SK-N-MC (cell line): ENCODE measurements at regions not wholly inside any gene's neighbourhood (a gene's known extent, or its start where the extent isn't known, plus 50 kb on each side); places are given as distances from the start of the nearest gene placed in this dataset.

Experiments used
- EZH2 ChIP-seq: fragments of 200-600 bp; sonication (generic); IDR thresholded peaks from one replicate; pipeline ENCODE4 v1.6.1; 2017; ENCODE audit warnings: antibody characterized with exemption
- POLR2AphosphoS5 ChIP-seq: IDR thresholded peaks from 2 replicates; pipeline ENCODE4 v1.6.1; 2012; ENCODE audit warnings: mild to moderate bottlenecking, low read depth, low read length, borderline replicate concordance

DNA sequence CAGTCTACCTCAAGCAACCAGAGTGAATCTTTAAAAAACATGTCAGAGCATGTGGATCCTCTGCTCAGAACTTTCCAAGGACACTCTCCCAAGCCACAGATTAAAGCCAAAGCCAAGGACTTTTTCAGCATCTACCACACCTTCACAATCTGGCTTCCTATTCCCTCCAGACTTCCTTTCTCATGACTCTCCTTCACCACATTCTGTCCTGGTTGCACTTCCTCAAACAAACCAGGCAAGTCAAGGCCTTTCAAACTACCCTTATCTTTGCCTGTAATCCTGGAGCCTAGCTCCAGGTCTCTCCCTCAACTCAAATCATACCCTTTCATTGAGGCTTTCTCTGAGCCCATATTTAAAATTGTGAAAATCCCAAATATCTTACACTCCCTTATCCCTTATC lies 191.6 kb upstream of the GALNTL6 start:
- TF ChIP-seq POLR2AphosphoS5 (no peak), EZH2 (no peak)
